ENCODE measurements at regions not wholly inside any gene's neighbourhood (a gene's known extent, or its start where the extent isn't known, plus 50 kb on each side); places are given as distances from the start of the nearest gene placed in this dataset.

- no peak for TF ChIP-seq POLR2A (IDR thresholded peaks at IDR 0.05)
- no peak for TF ChIP-seq CTCF (IDR thresholded peaks at IDR 0.05)
- no peak for TF ChIP-seq EP300 (IDR thresholded peaks at IDR 0.05)
These were observed 210.6 kb downstream of the CLCN4 start for GRCh38 chrX:10367406-10367805.

All from tibial nerve (tissue), 4 donors.